ENCODE measurements at regions not wholly inside any gene's neighbourhood (a gene's known extent, or its start where the extent isn't known, plus 50 kb on each side); places are given as distances from the start of the nearest gene placed in this dataset.
"Not testable (repeated sequence)": the region's sequence is repeated elsewhere in the genome, so short reads cannot be mapped to it uniquely, and the experiment has no call there.

DNA sequence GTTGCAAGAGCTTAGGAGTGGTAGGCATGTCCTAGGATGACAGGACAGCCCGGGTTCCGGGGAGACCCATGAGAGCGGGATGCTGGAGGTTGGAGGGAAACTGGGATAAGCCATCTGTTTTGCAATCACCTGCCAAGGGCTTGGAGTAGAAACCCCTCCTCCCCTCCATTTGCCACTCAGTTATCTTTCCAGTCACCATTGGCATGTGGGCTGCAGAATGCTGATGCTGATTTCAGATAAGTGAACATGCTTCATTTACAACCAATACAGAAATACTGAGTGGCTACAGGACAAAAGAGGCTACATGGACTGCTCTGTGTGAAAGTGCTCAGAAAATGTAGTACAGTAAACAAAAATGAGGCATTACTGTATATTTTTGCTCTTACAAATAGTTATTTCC, 93.4 kb upstream of the KIF2A start:
- Histone ChIP-seq H3K9me3 (ENCODE audit: control insufficient read depth in 2 of 3, insufficient read depth in 1 of 3, low read length in 3 of 3) (no peaks in the 10 kb centered on the region), H3K9ac (ENCODE audit: low read length in 3 of 3) (no peak overlapping the region), H3K27ac (ENCODE audit: low read depth in 2 of 2, low read length in 2 of 2) (no peak overlapping the region), H3K36me3 (ENCODE audit: control insufficient read depth in 2 of 3, insufficient read depth in 3 of 3, low read length in 3 of 3) (no peaks in the 10 kb centered on the region), H3K4me1 (ENCODE audit: control insufficient read depth in 2 of 3, insufficient read depth in 2 of 3, low read depth in 1 of 3, low read length in 3 of 3) (no peaks in the 10 kb centered on the region), H3K27me3 (ENCODE audit: control insufficient read depth, insufficient read depth, low read length) (no peaks in the 10 kb centered on the region), H3K4me3 (ENCODE audit: low read length in 3 of 3) (no peak overlapping the region)
- FAIRE-seq (no peak), DNase-seq (no peak)
- TF ChIP-seq, protein P1, sequence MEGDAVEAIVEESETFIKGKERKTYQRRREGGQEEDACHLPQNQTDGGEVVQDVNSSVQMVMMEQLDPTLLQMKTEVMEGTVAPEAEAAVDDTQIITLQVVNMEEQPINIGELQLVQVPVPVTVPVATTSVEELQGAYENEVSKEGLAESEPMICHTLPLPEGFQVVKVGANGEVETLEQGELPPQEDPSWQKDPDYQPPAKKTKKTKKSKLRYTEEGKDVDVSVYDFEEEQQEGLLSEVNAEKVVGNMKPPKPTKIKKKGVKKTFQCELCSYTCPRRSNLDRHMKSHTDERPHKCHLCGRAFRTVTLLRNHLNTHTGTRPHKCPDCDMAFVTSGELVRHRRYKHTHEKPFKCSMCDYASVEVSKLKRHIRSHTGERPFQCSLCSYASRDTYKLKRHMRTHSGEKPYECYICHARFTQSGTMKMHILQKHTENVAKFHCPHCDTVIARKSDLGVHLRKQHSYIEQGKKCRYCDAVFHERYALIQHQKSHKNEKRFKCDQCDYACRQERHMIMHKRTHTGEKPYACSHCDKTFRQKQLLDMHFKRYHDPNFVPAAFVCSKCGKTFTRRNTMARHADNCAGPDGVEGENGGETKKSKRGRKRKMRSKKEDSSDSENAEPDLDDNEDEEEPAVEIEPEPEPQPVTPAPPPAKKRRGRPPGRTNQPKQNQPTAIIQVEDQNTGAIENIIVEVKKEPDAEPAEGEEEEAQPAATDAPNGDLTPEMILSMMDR (IDR thresholded peaks at IDR 0.05; ENCODE audit: borderline replicate concordance, extremely low read depth, insufficient read depth) = no peak
- intact Hi-C loops (cut with DNase I) = no loop called here

DNA sequence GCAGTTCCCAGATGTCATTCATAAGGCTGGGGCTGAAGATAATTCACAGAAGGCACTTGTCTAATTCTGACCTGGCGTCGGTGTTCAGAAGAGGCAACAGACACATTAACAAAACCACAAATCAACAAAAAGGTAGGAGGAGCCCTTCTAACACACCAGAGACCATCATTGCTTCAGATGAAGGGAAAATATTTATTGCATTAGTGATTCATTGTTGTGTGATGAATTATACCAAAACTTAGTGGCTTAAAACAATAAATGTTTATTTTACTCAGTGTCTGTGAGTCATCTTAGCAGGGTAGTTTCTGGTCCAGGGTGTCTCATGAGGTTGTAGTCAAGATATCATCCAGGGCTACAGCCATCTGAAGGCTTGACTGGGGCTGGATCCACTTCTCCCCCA, 91.3 kb upstream of the KIF2A start:
- FAIRE-seq (no peak), DNase-seq (no peak)
- no peak overlapping the region for H3K4me3 ChIP-seq (ENCODE audit: low read length in 3 of 3)
- H3K4me1 ChIP-seq (ENCODE audit: control insufficient read depth in 2 of 3, insufficient read depth in 2 of 3, low read depth in 1 of 3, low read length in 3 of 3) = no peaks in the 10 kb centered on the region
- no peaks in the 10 kb centered on the region for H3K27me3 ChIP-seq (ENCODE audit: control insufficient read depth, insufficient read depth, low read length)
- no peaks in the 10 kb centered on the region for H3K9me3 ChIP-seq (ENCODE audit: control insufficient read depth in 2 of 3, insufficient read depth in 1 of 3, low read length in 3 of 3)
- H3K36me3 ChIP-seq (ENCODE audit: control insufficient read depth in 2 of 3, insufficient read depth in 3 of 3, low read length in 3 of 3) = no peaks in the 10 kb centered on the region
- H3K9ac ChIP-seq (ENCODE audit: low read length in 3 of 3) = no peak overlapping the region
- H3K27ac ChIP-seq (ENCODE audit: low read depth in 2 of 2, low read length in 2 of 2) = no peak overlapping the region
- intact Hi-C loops (cut with DNase I) = no loop called here
- TF ChIP-seq, protein P1 (IDR thresholded peaks at IDR 0.05; ENCODE audit: borderline replicate concordance, extremely low read depth, insufficient read depth) = no peak

DNA sequence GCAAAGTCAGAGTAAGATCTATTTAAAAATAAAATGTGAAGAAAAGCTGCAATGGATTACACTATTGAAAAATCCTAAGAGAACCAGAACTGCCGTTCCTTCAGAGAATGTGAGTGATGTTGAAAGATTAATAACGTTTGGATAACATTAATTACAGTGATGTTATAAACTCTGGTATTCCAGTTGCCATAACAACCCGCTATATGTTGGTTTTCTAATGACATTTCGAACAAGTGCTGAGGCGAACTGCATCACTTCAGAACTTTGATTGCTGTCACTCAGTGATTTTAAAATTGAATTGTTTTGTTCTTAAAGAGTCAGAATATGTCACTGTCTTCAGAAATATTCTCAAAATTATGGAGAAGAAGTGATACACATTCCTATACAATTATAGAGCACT, 89.4 kb upstream of the KIF2A start:
- H3K36me3 ChIP-seq (ENCODE audit: control insufficient read depth in 2 of 3, insufficient read depth in 3 of 3, low read length in 3 of 3); H3K9ac ChIP-seq (ENCODE audit: low read length in 3 of 3); DNase-seq; intact Hi-C loops (cut with DNase I); H3K4me1 ChIP-seq (ENCODE audit: control insufficient read depth in 2 of 3, insufficient read depth in 2 of 3, low read depth in 1 of 3, low read length in 3 of 3); H3K4me3 ChIP-seq (ENCODE audit: low read length in 3 of 3); H3K27me3 ChIP-seq (ENCODE audit: control insufficient read depth, insufficient read depth, low read length); H3K9me3 ChIP-seq (ENCODE audit: control insufficient read depth in 2 of 3, insufficient read depth in 1 of 3, low read length in 3 of 3); FAIRE-seq; H3K27ac ChIP-seq (ENCODE audit: low read depth in 2 of 2, low read length in 2 of 2): not testable (repeated sequence)

DNA sequence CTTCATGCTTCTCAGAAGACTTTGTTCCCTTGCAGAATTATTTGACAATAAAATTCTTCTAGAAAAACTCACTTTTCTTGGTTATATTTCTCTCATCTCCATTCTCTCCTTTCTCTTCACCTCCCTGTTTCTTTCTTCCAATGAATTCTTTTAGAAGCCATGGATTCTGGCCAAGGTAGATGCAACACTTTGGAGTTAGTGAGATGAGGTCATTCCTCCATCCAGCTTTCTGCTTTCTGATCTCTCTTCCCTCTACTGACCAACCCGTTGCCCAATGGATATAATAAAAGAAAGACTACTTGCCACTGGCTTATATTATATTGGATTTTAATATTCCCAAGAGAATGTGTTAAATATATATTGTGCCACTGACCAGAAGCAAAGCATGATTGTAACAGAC, 88.9 kb upstream of the KIF2A start:
- H3K27ac ChIP-seq (ENCODE audit: low read depth in 2 of 2, low read length in 2 of 2); H3K4me1 ChIP-seq (ENCODE audit: control insufficient read depth in 2 of 3, insufficient read depth in 2 of 3, low read depth in 1 of 3, low read length in 3 of 3); intact Hi-C loops (cut with DNase I); H3K9me3 ChIP-seq (ENCODE audit: control insufficient read depth in 2 of 3, insufficient read depth in 1 of 3, low read length in 3 of 3); H3K4me3 ChIP-seq (ENCODE audit: low read length in 3 of 3); DNase-seq; H3K9ac ChIP-seq (ENCODE audit: low read length in 3 of 3); H3K27me3 ChIP-seq (ENCODE audit: control insufficient read depth, insufficient read depth, low read length); H3K36me3 ChIP-seq (ENCODE audit: control insufficient read depth in 2 of 3, insufficient read depth in 3 of 3, low read length in 3 of 3); FAIRE-seq: not testable (repeated sequence)

DNA sequence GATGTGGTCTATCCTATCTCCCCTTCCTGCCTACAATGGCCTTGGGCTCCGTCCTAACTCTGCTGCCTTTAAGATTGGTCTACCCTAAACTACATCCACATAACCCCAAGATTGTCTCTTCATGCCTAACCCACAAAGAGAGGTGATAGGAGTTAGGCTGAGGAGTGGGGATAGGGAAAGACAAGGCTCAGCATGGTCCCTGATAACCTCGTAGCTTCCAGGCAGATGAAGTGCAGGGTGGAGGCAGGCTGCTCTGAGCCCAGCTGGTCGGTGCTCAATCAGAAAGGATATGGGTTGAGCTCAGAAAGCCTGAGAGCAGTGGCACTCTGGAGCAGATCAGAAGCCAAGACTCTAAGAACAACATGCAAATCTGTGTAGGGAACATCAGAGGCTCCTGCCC, 87.1 kb upstream of the KIF2A start:
- H3K4me1 ChIP-seq (ENCODE audit: control insufficient read depth in 2 of 3, insufficient read depth in 2 of 3, low read depth in 1 of 3, low read length in 3 of 3); H3K4me3 ChIP-seq (ENCODE audit: low read length in 3 of 3); H3K9ac ChIP-seq (ENCODE audit: low read length in 3 of 3); H3K27me3 ChIP-seq (ENCODE audit: control insufficient read depth, insufficient read depth, low read length); H3K9me3 ChIP-seq (ENCODE audit: control insufficient read depth in 2 of 3, insufficient read depth in 1 of 3, low read length in 3 of 3); DNase-seq; FAIRE-seq; H3K36me3 ChIP-seq (ENCODE audit: control insufficient read depth in 2 of 3, insufficient read depth in 3 of 3, low read length in 3 of 3); intact Hi-C loops (cut with DNase I); H3K27ac ChIP-seq (ENCODE audit: low read depth in 2 of 2, low read length in 2 of 2): not testable (repeated sequence)

DNA sequence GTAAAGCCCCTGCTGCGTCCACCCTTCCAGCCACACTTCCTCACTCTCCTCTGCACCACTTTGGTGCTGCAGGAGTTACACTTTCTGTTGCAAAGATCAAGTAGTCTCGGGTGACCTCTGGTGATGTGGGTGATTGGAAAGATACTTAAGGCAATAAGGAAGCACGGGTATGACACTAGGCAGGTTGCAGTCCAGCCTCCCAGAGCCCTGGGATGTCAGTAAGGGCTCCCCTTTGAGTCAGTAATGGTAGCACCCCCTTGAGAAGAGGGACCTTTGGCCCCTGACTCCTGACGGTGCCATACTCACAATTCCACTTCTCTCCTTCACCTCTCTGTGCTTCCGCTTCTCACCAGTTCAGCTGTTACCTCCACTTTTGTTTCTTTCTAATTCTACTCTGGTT, 84.1 kb upstream of the KIF2A start:
- H3K9ac ChIP-seq (ENCODE audit: low read length in 3 of 3); H3K27ac ChIP-seq (ENCODE audit: low read depth in 2 of 2, low read length in 2 of 2); H3K9me3 ChIP-seq (ENCODE audit: control insufficient read depth in 2 of 3, insufficient read depth in 1 of 3, low read length in 3 of 3); H3K4me3 ChIP-seq (ENCODE audit: low read length in 3 of 3); FAIRE-seq; H3K36me3 ChIP-seq (ENCODE audit: control insufficient read depth in 2 of 3, insufficient read depth in 3 of 3, low read length in 3 of 3); DNase-seq; H3K4me1 ChIP-seq (ENCODE audit: control insufficient read depth in 2 of 3, insufficient read depth in 2 of 3, low read depth in 1 of 3, low read length in 3 of 3); H3K27me3 ChIP-seq (ENCODE audit: control insufficient read depth, insufficient read depth, low read length); intact Hi-C loops (cut with DNase I): not testable (repeated sequence)

DNA sequence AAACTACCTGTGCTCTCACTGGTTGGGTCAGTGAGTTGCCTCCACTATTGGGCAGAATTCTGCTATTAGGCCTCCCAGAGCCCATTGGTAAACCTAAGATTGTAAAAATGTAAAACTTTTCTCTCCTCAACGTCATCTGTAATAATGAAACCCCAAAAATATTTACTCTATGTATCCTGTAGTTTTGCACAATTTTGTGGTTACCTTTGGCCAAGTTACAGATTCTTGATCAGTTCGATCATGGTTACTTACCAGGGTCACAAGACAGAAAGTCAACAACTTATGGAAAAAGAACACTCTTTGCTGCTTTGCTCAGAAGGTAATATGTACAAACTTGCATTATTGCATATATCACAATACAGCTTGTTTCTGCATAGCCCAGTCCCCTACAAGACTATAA, 83.7 kb upstream of the KIF2A start:
- DNase-seq; FAIRE-seq; intact Hi-C loops (cut with DNase I); H3K9me3 ChIP-seq (ENCODE audit: control insufficient read depth in 2 of 3, insufficient read depth in 1 of 3, low read length in 3 of 3); H3K36me3 ChIP-seq (ENCODE audit: control insufficient read depth in 2 of 3, insufficient read depth in 3 of 3, low read length in 3 of 3); H3K27ac ChIP-seq (ENCODE audit: low read depth in 2 of 2, low read length in 2 of 2); H3K4me3 ChIP-seq (ENCODE audit: low read length in 3 of 3); H3K27me3 ChIP-seq (ENCODE audit: control insufficient read depth, insufficient read depth, low read length); H3K9ac ChIP-seq (ENCODE audit: low read length in 3 of 3); H3K4me1 ChIP-seq (ENCODE audit: control insufficient read depth in 2 of 3, insufficient read depth in 2 of 3, low read depth in 1 of 3, low read length in 3 of 3): not testable (repeated sequence)

Measured in kidney (tissue), 13 donors.